AG09309 (cell line): ENCODE measurements at regions not wholly inside any gene's neighbourhood (a gene's known extent, or its start where the extent isn't known, plus 50 kb on each side); places are given as distances from the start of the nearest gene placed in this dataset.

ENCODE experiments used
- DNase-seq: peaks from one replicate; pipeline ENCODE4 v3.0.0-alpha.2; 2010; ENCODE audit warnings: low read depth
- H3K4me3 ChIP-seq: 2 replicates; pipeline ENCODE4 v1.5.1; 2011; ENCODE audit warnings: mild to moderate bottlenecking, low read depth, low read length, moderate library complexity; ENCODE audit not compliant: control insufficient read depth
- TF ChIP-seq, protein P1 (sequence below): IDR thresholded peaks from 2 replicates; pipeline ENCODE4 v1.5.1; 2011; ENCODE audit warnings: mild to moderate bottlenecking, low read depth, low read length, inconsistent platforms; ENCODE audit not compliant: insufficient read depth, control insufficient read depth; ENCODE audit errors: missing control alignments

DNA sequence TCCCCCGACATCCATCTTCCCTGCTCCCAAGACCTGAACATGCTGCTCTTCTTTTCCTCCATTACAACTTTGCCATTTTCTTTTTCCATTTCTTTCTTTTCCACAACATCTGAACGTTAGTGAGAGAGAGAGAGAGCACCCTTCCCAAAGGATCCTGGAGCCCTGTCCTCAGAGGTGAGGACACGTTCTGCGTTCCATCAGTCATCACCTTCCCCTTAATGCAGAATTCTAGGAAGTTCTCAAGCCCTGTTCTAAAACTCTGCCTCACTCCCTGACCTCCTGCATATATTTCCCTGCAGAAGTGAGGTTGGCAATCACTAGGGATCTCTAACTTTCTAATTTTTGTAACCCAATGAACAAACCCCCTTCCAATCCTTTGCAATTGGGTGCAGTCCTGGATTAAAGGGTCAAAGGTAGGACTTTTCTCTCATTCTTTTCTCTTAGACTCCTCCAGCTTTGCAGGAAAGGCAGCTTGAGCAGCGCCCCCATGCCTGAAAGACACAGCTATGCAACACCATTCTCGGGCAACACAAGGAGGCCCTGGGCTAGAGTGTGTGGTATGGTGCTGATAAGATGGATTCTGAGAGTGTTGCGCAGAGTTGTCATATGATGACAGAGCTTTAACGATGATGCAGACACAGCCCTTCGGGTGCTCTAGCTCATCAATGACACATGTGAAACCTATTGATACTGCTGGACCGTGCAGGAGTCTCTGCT is 59.2 kb upstream of the TNR start:
- TF ChIP-seq, protein P1, sequence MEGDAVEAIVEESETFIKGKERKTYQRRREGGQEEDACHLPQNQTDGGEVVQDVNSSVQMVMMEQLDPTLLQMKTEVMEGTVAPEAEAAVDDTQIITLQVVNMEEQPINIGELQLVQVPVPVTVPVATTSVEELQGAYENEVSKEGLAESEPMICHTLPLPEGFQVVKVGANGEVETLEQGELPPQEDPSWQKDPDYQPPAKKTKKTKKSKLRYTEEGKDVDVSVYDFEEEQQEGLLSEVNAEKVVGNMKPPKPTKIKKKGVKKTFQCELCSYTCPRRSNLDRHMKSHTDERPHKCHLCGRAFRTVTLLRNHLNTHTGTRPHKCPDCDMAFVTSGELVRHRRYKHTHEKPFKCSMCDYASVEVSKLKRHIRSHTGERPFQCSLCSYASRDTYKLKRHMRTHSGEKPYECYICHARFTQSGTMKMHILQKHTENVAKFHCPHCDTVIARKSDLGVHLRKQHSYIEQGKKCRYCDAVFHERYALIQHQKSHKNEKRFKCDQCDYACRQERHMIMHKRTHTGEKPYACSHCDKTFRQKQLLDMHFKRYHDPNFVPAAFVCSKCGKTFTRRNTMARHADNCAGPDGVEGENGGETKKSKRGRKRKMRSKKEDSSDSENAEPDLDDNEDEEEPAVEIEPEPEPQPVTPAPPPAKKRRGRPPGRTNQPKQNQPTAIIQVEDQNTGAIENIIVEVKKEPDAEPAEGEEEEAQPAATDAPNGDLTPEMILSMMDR = no peak
- DNase-seq = no peak

DNA sequence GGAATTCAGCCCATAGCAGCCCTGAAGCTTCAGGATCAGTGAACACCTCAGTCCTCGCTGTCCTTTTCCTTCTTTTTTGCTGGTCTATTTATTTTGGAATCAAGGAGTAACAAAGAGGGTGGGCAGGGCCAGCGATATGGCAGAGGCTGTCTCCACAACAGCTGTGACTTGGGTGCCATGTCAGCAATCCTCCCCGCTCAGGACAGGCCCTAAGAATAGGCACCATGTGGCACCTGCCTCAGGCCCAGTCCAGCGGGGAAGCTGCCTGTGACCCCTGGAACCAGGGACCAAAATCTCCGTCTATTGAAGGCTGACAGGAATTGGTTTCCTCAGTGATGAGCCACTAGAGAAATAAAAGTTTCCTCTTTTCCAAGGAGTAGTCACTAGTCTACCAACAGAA is 58.6 kb upstream of the TNR start:
- TF ChIP-seq, protein P1 = no peak
- DNase-seq = no peak
- H3K4me3 ChIP-seq = no peak overlapping the region

More for the DNA sequence above, 59.2 kb upstream of the TNR start:
- no peak overlapping the region for H3K4me3 ChIP-seq

DNA sequence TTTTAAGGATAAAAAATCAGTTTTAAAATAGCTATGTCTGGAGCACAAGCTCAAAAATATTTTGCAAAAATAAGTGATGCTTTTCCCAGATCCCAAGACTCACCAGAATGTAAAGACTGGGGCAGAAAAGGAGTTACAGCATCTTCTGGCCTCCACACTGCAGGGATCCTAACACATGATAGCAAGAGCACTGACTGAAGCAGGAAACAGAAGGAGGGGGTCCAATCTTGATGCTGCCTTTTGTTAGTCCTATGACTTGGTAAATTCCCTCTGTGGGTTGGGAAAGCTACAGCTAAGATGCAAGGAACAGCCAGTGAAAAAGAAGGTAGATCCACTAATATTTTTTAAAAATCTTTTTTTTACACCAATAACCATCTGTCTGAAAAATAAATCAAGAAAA is 54.2 kb upstream of the TNR start:
- DNase-seq = no peak
- TF ChIP-seq, protein P1 = no peak
- no peak overlapping the region for H3K4me3 ChIP-seq

DNA sequence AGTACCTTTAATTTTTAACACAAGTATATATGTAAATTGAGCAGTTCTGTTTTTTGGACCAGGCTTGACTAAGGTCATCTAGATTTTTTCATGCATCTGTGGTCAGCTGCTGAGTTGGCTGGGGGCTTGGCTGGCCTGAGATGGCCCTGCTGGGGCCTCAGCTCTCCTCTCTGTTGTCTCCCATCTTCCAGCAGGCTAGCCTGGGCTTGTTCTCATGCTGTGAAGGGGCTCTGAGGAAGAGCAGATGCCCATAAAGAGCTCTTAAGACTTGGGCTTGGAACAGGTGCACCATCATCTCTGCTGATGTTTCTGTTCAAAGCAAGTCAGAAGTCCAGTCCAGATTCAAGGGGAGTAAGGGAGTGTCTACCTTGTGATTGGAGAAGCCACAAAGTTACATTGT is 51.2 kb upstream of the TNR start:
- DNase-seq = no peak
- H3K4me3 ChIP-seq = no peak overlapping the region
- TF ChIP-seq, protein P1 = no peak

DNA sequence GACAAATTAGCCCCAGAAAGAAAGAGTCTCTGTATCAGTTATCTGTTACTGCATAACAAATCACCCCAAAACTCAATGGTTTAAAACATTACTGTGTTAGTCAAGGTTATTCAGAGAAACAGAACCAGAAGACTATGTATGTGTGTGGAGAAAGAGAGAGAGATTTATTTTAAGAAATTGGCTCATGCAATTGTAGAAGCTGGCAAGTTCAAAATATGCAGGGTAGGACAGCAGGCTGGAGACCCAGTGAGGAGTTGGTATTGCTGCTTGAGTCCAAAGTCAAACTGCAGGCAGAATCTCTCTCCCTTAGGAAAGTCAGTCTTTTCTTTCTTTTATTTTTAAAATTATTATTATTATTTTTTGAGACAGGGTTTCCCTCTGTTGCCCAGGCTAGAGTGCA is 50.2 kb upstream of the TNR start:
- TF ChIP-seq, protein P1 = no peak
- no peak overlapping the region for H3K4me3 ChIP-seq
- DNase-seq = no peak
